ENCODE measurements at regions not wholly inside any gene's neighbourhood (a gene's known extent, or its start where the extent isn't known, plus 50 kb on each side); places are given as distances from the start of the nearest gene placed in this dataset.

- POLR2A ChIA-PET = no interaction called here
- intact Hi-C loops (cut with DNase I, micrococcal nuclease) = loop anchor here in 1 of 2 experiments (10.0 kb wide), 1 partner anchor 55 kb away; no protein-coding TSS in a partner anchor
- no peak for TF ChIP-seq CTCF (IDR thresholded peaks at IDR 0.05)
- no peak overlapping the region for H3K27ac ChIP-seq (ENCODE audit: low read depth in 1 of 2, low read length in 2 of 2)
- ATAC-seq (ENCODE audit: poor library complexity) = no peak
- CTCF ChIA-PET = no interaction called here
- H3K4me3 Mint-ChIP-seq = no peak overlapping the region
- peaks cover 4 to 13% of the 10 kb centered on the region in 2 experiments for H3K9me3 ChIP-seq (ENCODE audit: control insufficient read depth in 1 of 2, insufficient read depth in 1 of 2, low read length in 2 of 2)
- no peaks in the 10 kb centered on the region for H3K4me1 Mint-ChIP-seq (ENCODE audit: low read depth)
- no peak for DNase-seq
- no peaks in the 10 kb centered on the region for H3K27me3 ChIP-seq (ENCODE audit: control insufficient read depth in 1 of 2, insufficient read depth in 2 of 2, low read length in 2 of 2)
- H3K27me3 Mint-ChIP-seq = no peaks in the 10 kb centered on the region
- no peak overlapping the region for H3K27ac Mint-ChIP-seq
- H3K36me3 ChIP-seq (ENCODE audit: insufficient read depth, low read length) = no peaks in the 10 kb centered on the region
- no peaks in the 10 kb centered on the region for H3K4me1 ChIP-seq (ENCODE audit: insufficient read depth, low read length)
- peaks cover 10% of the 10 kb centered on the region for H3K9me3 Mint-ChIP-seq
- H3K4me3 ChIP-seq (ENCODE audit: low read length) = no peak overlapping the region
- H3K36me3 Mint-ChIP-seq (ENCODE audit: low read depth) = no peaks in the 10 kb centered on the region
These were observed 418.2 kb downstream of the TUSC1 start for GRCh38 chr9:25260046-25260445.

GRCh38 chr9:25255216-25255615 lies 423.0 kb downstream of the TUSC1 start:
- Histone ChIP-seq H3K36me3 (ENCODE audit: insufficient read depth, low read length) (no peaks in the 10 kb centered on the region), H3K4me1 (ENCODE audit: insufficient read depth, low read length) (no peaks in the 10 kb centered on the region), H3K4me3 (ENCODE audit: low read length) (no peak overlapping the region), H3K27ac (ENCODE audit: low read depth in 1 of 2, low read length in 2 of 2) (no peak overlapping the region), H3K9me3 (ENCODE audit: control insufficient read depth in 1 of 2, insufficient read depth in 1 of 2, low read length in 2 of 2) (peaks cover 4 to 8% of the 10 kb centered on the region in 2 experiments), H3K27me3 (ENCODE audit: control insufficient read depth in 1 of 2, insufficient read depth in 2 of 2, low read length in 2 of 2) (no peaks in the 10 kb centered on the region)
- ChIA-PET CTCF (no interaction called here), POLR2A (no interaction called here)
- Mint-ChIP-seq H3K36me3 (ENCODE audit: low read depth) (no peaks in the 10 kb centered on the region), H3K27me3 (no peaks in the 10 kb centered on the region), H3K9me3 (peaks cover 10% of the 10 kb centered on the region), H3K27ac (no peak overlapping the region), H3K4me1 (ENCODE audit: low read depth) (no peaks in the 10 kb centered on the region), H3K4me3 (no peak overlapping the region)
- ATAC-seq (ENCODE audit: poor library complexity) = no peak
- intact Hi-C loops (cut with DNase I, micrococcal nuclease) = no loop called here
- TF ChIP-seq CTCF (IDR thresholded peaks at IDR 0.05) = no peak
- no peak for DNase-seq

GRCh38 chr9:25254051-25254450 lies 424.2 kb downstream of the TUSC1 start:
- Histone ChIP-seq H3K36me3 (ENCODE audit: insufficient read depth, low read length) (no peaks in the 10 kb centered on the region), H3K4me3 (ENCODE audit: low read length) (no peak overlapping the region), H3K27me3 (ENCODE audit: control insufficient read depth in 1 of 2, insufficient read depth in 2 of 2, low read length in 2 of 2) (no peaks in the 10 kb centered on the region), H3K27ac (ENCODE audit: low read depth in 1 of 2, low read length in 2 of 2) (no peak overlapping the region), H3K4me1 (ENCODE audit: insufficient read depth, low read length) (no peaks in the 10 kb centered on the region), H3K9me3 (ENCODE audit: control insufficient read depth in 1 of 2, insufficient read depth in 1 of 2, low read length in 2 of 2) (peaks cover 4 to 5% of the 10 kb centered on the region in 2 experiments)
- ChIA-PET POLR2A (no interaction called here), CTCF (no interaction called here)
- H3K36me3 Mint-ChIP-seq (ENCODE audit: low read depth) = no peaks in the 10 kb centered on the region
- no peak for ATAC-seq (ENCODE audit: poor library complexity)
- H3K9me3 Mint-ChIP-seq = peaks cover 12% of the 10 kb centered on the region
- no peaks in the 10 kb centered on the region for H3K27me3 Mint-ChIP-seq
- H3K4me1 Mint-ChIP-seq (ENCODE audit: low read depth) = no peaks in the 10 kb centered on the region
- no peak for TF ChIP-seq CTCF (IDR thresholded peaks at IDR 0.05)
- DNase-seq = no peak
- intact Hi-C loops (cut with DNase I, micrococcal nuclease) = no loop called here
- no peak overlapping the region for H3K27ac Mint-ChIP-seq
- no peak overlapping the region for H3K4me3 Mint-ChIP-seq

All from CD4-positive, alpha-beta T cell (primary cell).